ENCODE measurements at regions not wholly inside any gene's neighbourhood (a gene's known extent, or its start where the extent isn't known, plus 50 kb on each side); places are given as distances from the start of the nearest gene placed in this dataset.

DNA sequence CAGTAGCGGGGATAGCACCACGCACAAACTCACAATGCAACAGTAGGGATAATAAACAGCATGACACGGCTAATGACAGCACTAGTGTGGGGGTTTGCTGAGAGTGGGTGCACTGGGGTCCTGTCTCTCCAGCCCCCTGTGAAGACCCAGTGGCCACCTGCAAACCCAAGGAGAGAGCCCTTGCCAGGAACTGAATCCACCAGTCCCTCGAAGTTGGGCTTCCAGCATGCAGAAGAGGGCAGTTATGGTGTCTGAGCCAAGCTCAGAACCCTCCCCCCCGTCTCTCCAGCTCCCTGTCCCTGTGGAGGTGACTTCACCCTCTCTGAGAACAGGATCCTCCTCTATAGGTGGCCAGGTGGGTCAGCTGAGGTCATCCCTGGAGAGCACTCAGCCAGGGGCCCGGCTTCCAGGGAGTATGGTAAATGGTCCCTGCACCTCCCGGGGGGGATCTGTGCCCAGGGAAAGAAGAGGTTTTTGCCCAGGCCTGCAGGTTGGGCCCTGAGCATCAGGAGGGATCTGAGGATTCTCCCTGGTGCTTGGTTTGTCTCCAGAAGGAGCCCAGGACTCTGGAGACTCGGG is 86.3 kb upstream of the PRR5 start:
- POLR2A ChIA-PET = no interaction called here
- no TSS peak for BruUV-seq (replicated peaks)
- intact Hi-C loops (cut with micrococcal nuclease) = no loop called here
- no peaks in the 10 kb centered on the region for H3K9me1 ChIP-seq (replicated peaks; ENCODE audit: control insufficient read depth, extremely low read depth, insufficient read depth, low read length)
- no peak for DNase-seq (ENCODE audit: low read depth, low spot score)
- FAIRE-seq = no peak
- no peaks in the 10 kb centered on the region for H3K79me2 ChIP-seq (ENCODE audit: control insufficient read depth, insufficient read depth, low read length)
- no peaks in the 10 kb centered on the region for H3K27me3 ChIP-seq (ENCODE audit: control insufficient read depth in 2 of 2, insufficient read depth in 2 of 2, low read length in 2 of 2)
- CTCF ChIA-PET = no interaction called here
- H3K9ac ChIP-seq (replicated peaks; ENCODE audit: extremely low read depth, insufficient read depth, low read length) = no peak overlapping the region
- no peak overlapping the region for H3K27ac ChIP-seq (ENCODE audit: insufficient read depth, low read depth, low read length)
- dilution Hi-C loops (cut with MboI; ENCODE audit: extremely low pct_ligation_motif_present, low sequenced_read_pairs) = no loop called here
- H2AFZ ChIP-seq (ENCODE audit: low read depth, low read length) = no peak overlapping the region
- H3K4me2 ChIP-seq (ENCODE audit: insufficient read depth, low read length) = no peak overlapping the region
- no peaks in the 10 kb centered on the region for H3K36me3 ChIP-seq (ENCODE audit: control insufficient read depth in 2 of 2, extremely low read depth in 1 of 2, insufficient read depth in 2 of 2, low read length in 2 of 2)
- no peaks in the 10 kb centered on the region for H3K4me1 ChIP-seq (ENCODE audit: control insufficient read depth, extremely low read depth, insufficient read depth, low read length)
- no peaks in the 10 kb centered on the region for H4K20me1 ChIP-seq (replicated peaks; ENCODE audit: control insufficient read depth, extremely low read depth, insufficient read depth, low read length)
- H3K9me3 ChIP-seq (replicated peaks; ENCODE audit: control insufficient read depth, insufficient read depth, low read length) = no peaks in the 10 kb centered on the region
- no peak overlapping the region for H3K4me3 ChIP-seq (replicated peaks in 1 of 3; ENCODE audit: insufficient read depth in 1 of 3, low read depth in 1 of 3, low read length in 3 of 3)
- TF ChIP-seq EZH2 (IDR thresholded peaks at IDR 0.05; ENCODE audit: borderline replicate concordance, low read depth, low read length, severe bottlenecking) (no peak), POLR2AphosphoS5 (IDR thresholded peaks at IDR 0.05; ENCODE audit: insufficient read depth, low read depth, low read length) (no peak), FOS (IDR thresholded peaks at IDR 0.05; ENCODE audit: borderline replicate concordance, insufficient read depth, low read length) (no peak)

DNA sequence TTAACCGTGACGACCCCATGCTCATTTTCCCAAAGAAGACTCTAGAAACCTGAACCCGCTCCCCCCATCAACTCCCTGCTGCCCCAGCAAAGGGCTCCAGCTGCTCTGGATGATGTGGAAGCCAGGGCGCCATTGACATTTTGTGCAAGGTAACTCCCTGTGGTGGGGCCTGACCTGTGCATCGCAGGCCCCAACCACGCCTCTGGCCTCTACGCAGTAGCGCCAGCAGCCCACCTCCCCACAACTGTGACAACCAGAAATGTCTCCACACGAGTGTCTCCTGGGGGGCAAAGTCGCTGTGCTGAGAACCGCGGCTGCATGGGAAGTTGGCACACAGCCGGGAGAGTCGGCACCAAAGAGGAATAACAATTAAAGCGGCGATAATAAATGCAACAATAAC is 86.9 kb upstream of the PRR5 start:
- intact Hi-C loops (cut with micrococcal nuclease) = no loop called here
- POLR2A ChIA-PET = no interaction called here
- CTCF ChIA-PET = interaction anchor here (1.4 kb wide), 1 partner anchor 10 kb away, joined by 4 read pairs; no protein-coding TSS in a partner anchor
- no peaks in the 10 kb centered on the region for H3K27me3 ChIP-seq (ENCODE audit: control insufficient read depth in 2 of 2, insufficient read depth in 2 of 2, low read length in 2 of 2)
- H3K4me1 ChIP-seq (ENCODE audit: control insufficient read depth, extremely low read depth, insufficient read depth, low read length) = no peaks in the 10 kb centered on the region
- no peak overlapping the region for H2AFZ ChIP-seq (ENCODE audit: low read depth, low read length)
- no peak overlapping the region for H3K27ac ChIP-seq (ENCODE audit: insufficient read depth, low read depth, low read length)
- H3K9me3 ChIP-seq (replicated peaks; ENCODE audit: control insufficient read depth, insufficient read depth, low read length) = no peaks in the 10 kb centered on the region
- H3K9ac ChIP-seq (replicated peaks; ENCODE audit: extremely low read depth, insufficient read depth, low read length) = no peak overlapping the region
- no TSS peak for BruUV-seq (replicated peaks)
- TF ChIP-seq FOS (IDR thresholded peaks at IDR 0.05; ENCODE audit: borderline replicate concordance, insufficient read depth, low read length) (no peak), MAX (IDR thresholded peaks at IDR 0.05; ENCODE audit: insufficient read depth, insufficient read length) (no peak), JUN (IDR thresholded peaks at IDR 0.05; ENCODE audit: borderline replicate concordance, insufficient read depth, insufficient read length, low read depth) (no peak), POLR2A (IDR thresholded peaks at IDR 0.05; ENCODE audit: low read depth, low read length) (no peak), GATA2 (IDR thresholded peaks at IDR 0.05; ENCODE audit: insufficient read depth, insufficient read length, low read depth, low read length) (no peak), EZH2 (IDR thresholded peaks at IDR 0.05; ENCODE audit: borderline replicate concordance, low read depth, low read length, severe bottlenecking) (no peak), MYC (IDR thresholded peaks at IDR 0.05; ENCODE audit: low read depth, low read length) (no peak), POLR2AphosphoS5 (IDR thresholded peaks at IDR 0.05; ENCODE audit: insufficient read depth, low read depth, low read length) (no peak)
- TF ChIP-seq, protein P1, sequence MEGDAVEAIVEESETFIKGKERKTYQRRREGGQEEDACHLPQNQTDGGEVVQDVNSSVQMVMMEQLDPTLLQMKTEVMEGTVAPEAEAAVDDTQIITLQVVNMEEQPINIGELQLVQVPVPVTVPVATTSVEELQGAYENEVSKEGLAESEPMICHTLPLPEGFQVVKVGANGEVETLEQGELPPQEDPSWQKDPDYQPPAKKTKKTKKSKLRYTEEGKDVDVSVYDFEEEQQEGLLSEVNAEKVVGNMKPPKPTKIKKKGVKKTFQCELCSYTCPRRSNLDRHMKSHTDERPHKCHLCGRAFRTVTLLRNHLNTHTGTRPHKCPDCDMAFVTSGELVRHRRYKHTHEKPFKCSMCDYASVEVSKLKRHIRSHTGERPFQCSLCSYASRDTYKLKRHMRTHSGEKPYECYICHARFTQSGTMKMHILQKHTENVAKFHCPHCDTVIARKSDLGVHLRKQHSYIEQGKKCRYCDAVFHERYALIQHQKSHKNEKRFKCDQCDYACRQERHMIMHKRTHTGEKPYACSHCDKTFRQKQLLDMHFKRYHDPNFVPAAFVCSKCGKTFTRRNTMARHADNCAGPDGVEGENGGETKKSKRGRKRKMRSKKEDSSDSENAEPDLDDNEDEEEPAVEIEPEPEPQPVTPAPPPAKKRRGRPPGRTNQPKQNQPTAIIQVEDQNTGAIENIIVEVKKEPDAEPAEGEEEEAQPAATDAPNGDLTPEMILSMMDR (IDR thresholded peaks at IDR 0.05; ENCODE audit: extremely low read depth in 1 of 2, insufficient read depth in 1 of 2, low read depth in 1 of 2, low read length in 2 of 2) = no peak
- no peak for FAIRE-seq
- H3K79me2 ChIP-seq (ENCODE audit: control insufficient read depth, insufficient read depth, low read length) = no peaks in the 10 kb centered on the region
- no peaks in the 10 kb centered on the region for H3K9me1 ChIP-seq (replicated peaks; ENCODE audit: control insufficient read depth, extremely low read depth, insufficient read depth, low read length)
- H4K20me1 ChIP-seq (replicated peaks; ENCODE audit: control insufficient read depth, extremely low read depth, insufficient read depth, low read length) = no peaks in the 10 kb centered on the region
- DNase-seq (ENCODE audit: low read depth, low spot score) = no peak
- H3K36me3 ChIP-seq (ENCODE audit: control insufficient read depth in 2 of 2, extremely low read depth in 1 of 2, insufficient read depth in 2 of 2, low read length in 2 of 2) = no peaks in the 10 kb centered on the region
- H3K4me3 ChIP-seq (replicated peaks in 1 of 3; ENCODE audit: insufficient read depth in 1 of 3, low read depth in 1 of 3, low read length in 3 of 3) = no peak overlapping the region
- dilution Hi-C loops (cut with MboI; ENCODE audit: extremely low pct_ligation_motif_present, low sequenced_read_pairs) = no loop called here
- no peak overlapping the region for H3K4me2 ChIP-seq (ENCODE audit: insufficient read depth, low read length)

All from endothelial cell of umbilical vein (primary cell).